Progenitor cell of endocrine pancreas (in vitro differentiated cells): ENCODE measurements at regions not wholly inside any gene's neighbourhood (a gene's known extent, or its start where the extent isn't known, plus 50 kb on each side); places are given as distances from the start of the nearest gene placed in this dataset.

Source experiments
- DNase-seq: peaks from one replicate; pipeline ENCODE4 v3.0.0; 2021; ENCODE audit warnings: low spot score; ENCODE audit not compliant: unreplicated experiment
- H3K27ac Mint-ChIP-seq: 2 replicates; pipeline ENCODE4 v1.8.0; 2021; ENCODE audit warnings: mild to moderate bottlenecking, moderate library complexity, mixed read lengths
- H3K27me3 Mint-ChIP-seq: 2 replicates; pipeline ENCODE4 v1.8.0; 2021; ENCODE audit warnings: mixed read lengths
- H3K36me3 Mint-ChIP-seq: 2 replicates; pipeline ENCODE4 v1.8.0; 2022; ENCODE audit warnings: mixed read lengths; ENCODE audit not compliant: insufficient read depth
- H3K4me1 Mint-ChIP-seq: 2 replicates; pipeline ENCODE4 v1.8.0; 2021; ENCODE audit warnings: low read depth, mixed read lengths
- H3K4me3 Mint-ChIP-seq: 2 replicates; pipeline ENCODE4 v1.8.0; 2021; ENCODE audit warnings: low read depth, mild to moderate bottlenecking, moderate library complexity, mixed read lengths
- H3K9me3 Mint-ChIP-seq: 2 replicates; pipeline ENCODE4 v1.8.0; 2021; ENCODE audit warnings: low read depth, mixed read lengths
- TF ChIP-seq, protein P1 (sequence below): fragments of 200-600 bp; sonication (generic); IDR thresholded peaks from one replicate; pipeline ENCODE4 v1.5.0; 2021; ENCODE audit warnings: antibody characterized with exemption, mild to moderate bottlenecking; ENCODE audit not compliant: unreplicated experiment

DNA sequence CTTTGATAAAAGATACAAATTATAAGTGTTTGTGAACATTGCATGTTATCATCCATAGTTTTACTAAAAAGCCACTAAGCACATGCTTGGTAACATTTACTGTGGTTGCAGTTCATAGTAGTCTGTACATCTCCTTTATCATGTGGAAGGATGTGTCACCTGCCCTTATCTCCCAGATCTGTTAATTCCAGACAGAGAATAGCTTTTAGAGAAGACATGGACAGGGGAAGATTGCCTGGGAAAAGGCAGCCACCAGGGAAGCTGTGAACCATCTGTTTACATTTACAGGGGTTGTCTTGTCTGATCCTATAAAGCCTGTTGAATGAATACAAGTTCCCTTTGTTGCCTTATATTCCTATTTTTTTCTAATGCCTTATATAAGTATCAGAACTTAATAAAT is 396.0 kb downstream of the FAT4 start:
- DNase-seq: no peak
- H3K27ac Mint-ChIP-seq: no peak overlapping the region
- H3K4me1 Mint-ChIP-seq: no peaks in the 10 kb centered on the region
- TF ChIP-seq, protein P1, sequence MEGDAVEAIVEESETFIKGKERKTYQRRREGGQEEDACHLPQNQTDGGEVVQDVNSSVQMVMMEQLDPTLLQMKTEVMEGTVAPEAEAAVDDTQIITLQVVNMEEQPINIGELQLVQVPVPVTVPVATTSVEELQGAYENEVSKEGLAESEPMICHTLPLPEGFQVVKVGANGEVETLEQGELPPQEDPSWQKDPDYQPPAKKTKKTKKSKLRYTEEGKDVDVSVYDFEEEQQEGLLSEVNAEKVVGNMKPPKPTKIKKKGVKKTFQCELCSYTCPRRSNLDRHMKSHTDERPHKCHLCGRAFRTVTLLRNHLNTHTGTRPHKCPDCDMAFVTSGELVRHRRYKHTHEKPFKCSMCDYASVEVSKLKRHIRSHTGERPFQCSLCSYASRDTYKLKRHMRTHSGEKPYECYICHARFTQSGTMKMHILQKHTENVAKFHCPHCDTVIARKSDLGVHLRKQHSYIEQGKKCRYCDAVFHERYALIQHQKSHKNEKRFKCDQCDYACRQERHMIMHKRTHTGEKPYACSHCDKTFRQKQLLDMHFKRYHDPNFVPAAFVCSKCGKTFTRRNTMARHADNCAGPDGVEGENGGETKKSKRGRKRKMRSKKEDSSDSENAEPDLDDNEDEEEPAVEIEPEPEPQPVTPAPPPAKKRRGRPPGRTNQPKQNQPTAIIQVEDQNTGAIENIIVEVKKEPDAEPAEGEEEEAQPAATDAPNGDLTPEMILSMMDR: no peak
- H3K9me3 Mint-ChIP-seq: no peaks in the 10 kb centered on the region
- H3K4me3 Mint-ChIP-seq: no peak overlapping the region
- H3K36me3 Mint-ChIP-seq: no peaks in the 10 kb centered on the region
- H3K27me3 Mint-ChIP-seq: no peaks in the 10 kb centered on the region

- no peak for DNase-seq
- Mint-ChIP-seq H3K27ac (no peak overlapping the region), H3K36me3 (no peaks in the 10 kb centered on the region), H3K27me3 (no peaks in the 10 kb centered on the region), H3K9me3 (peaks cover 3% of the 10 kb centered on the region), H3K4me3 (no peak overlapping the region), H3K4me1 (no peaks in the 10 kb centered on the region)
- TF ChIP-seq, protein P1: no peak
Measured at GRCh38 chr4:125714049-125714448, 399.3 kb downstream of the FAT4 start.

GRCh38 chr4:125714845-125715244 is 400.1 kb downstream of the FAT4 start:
- peaks cover under 1% of the 10 kb centered on the region for H3K4me1 Mint-ChIP-seq
- no peak overlapping the region for H3K27ac Mint-ChIP-seq
- no peaks in the 10 kb centered on the region for H3K36me3 Mint-ChIP-seq
- no peak for DNase-seq
- no peak overlapping the region for H3K4me3 Mint-ChIP-seq
- TF ChIP-seq, protein P1: no peak
- no peaks in the 10 kb centered on the region for H3K27me3 Mint-ChIP-seq
- peaks cover 3% of the 10 kb centered on the region for H3K9me3 Mint-ChIP-seq

DNA sequence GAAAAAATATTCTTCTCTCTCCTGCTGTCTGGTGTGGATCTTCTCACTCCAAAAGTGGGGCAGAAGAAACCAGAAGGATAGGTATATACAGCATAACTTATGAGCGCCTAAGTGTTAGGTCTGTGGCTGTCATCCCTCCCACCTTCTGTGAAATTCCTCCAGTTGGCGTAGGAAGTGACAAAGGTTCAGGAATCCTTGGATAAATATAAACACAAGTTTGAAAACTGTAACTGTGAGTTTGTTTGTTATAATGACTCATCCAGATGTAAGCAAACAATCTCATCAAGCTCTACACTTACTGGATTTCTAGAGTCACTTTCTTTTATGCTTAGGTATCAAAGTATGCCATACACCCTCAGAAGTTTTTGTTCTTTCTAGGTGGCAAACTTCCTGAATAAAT is 405.2 kb downstream of the FAT4 start:
- Mint-ChIP-seq H3K9me3 (peaks cover 6% of the 10 kb centered on the region), H3K4me1 (peaks cover 1% of the 10 kb centered on the region), H3K4me3 (no peak overlapping the region), H3K36me3 (no peaks in the 10 kb centered on the region), H3K27me3 (no peaks in the 10 kb centered on the region), H3K27ac (no peak overlapping the region)
- TF ChIP-seq, protein P1: no peak
- DNase-seq: no peak

GRCh38 chr4:125722009-125722408 is 407.3 kb downstream of the FAT4 start:
- H3K4me3 Mint-ChIP-seq: no peak overlapping the region
- TF ChIP-seq, protein P1: no peak
- DNase-seq: no peak
- no peaks in the 10 kb centered on the region for H3K36me3 Mint-ChIP-seq
- peaks cover 6% of the 10 kb centered on the region for H3K9me3 Mint-ChIP-seq
- no peak overlapping the region for H3K27ac Mint-ChIP-seq
- H3K27me3 Mint-ChIP-seq: no peaks in the 10 kb centered on the region
- peaks cover 1% of the 10 kb centered on the region for H3K4me1 Mint-ChIP-seq
